Bronchial epithelial cell (primary cell): ENCODE measurements at regions not wholly inside any gene's neighbourhood (a gene's known extent, or its start where the extent isn't known, plus 50 kb on each side); places are given as distances from the start of the nearest gene placed in this dataset.

Experiments used
- DNase-seq: peaks from one replicate; pipeline ENCODE4 v3.0.0-alpha.2; 2010; ENCODE audit warnings: low read depth
- FAIRE-seq: peaks from 2 replicates; lab custom pipeline; 2011; peaks lifted over from hg19 to GRCh38; lab: Jason Lieb, UNC
- H3K27me3 ChIP-seq: 2 replicates; pipeline ENCODE4 v1.5.1; 2011; ENCODE audit warnings: low read length; ENCODE audit not compliant: control insufficient read depth, insufficient read depth
- H3K36me3 ChIP-seq: 2 replicates; pipeline ENCODE4 v1.5.1; 2011; ENCODE audit warnings: low read length; ENCODE audit not compliant: control insufficient read depth, insufficient read depth
- H3K4me3 ChIP-seq: 2 replicates; pipeline ENCODE4 v1.5.1; 2011; ENCODE audit warnings: mild to moderate bottlenecking, low read depth, low read length, control low read depth
- CTCF ChIP-seq: IDR thresholded peaks from 2 replicates; pipeline ENCODE4 v1.5.1; 2011; ENCODE audit warnings: mild to moderate bottlenecking, moderate library complexity, low read length, control low read depth, inconsistent platforms; ENCODE audit not compliant: insufficient read depth, severe bottlenecking

DNA sequence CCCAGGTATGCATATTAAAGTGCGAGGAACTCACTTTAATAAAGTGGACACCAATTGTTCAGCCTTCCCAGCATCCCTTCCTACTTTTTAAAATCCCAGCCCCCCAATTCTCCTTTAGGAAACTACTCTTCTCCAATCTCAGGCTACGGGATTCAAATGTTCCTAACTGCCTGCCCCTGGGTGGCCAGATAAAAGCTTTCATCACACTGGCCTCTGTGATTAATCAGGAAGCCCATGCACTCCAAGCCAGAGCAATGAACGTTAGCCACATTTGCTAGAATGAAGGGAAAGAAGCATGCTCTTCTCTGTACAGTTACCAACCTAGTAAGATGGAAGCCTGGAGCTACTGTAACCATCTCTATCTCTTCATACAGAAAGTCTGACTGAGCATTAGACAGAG, 250.3 kb upstream of the UBE2E2 start:
- Histone ChIP-seq H3K4me3 (no peak overlapping the region), H3K36me3 (no peaks in the 10 kb centered on the region), H3K27me3 (no peaks in the 10 kb centered on the region)
- FAIRE-seq (no peak), DNase-seq (no peak)
- no peak for TF ChIP-seq CTCF

- DNase-seq (no peak), FAIRE-seq (no peak)
- H3K4me3 ChIP-seq: no peak overlapping the region
- H3K36me3 ChIP-seq: no peaks in the 10 kb centered on the region
- no peaks in the 10 kb centered on the region for H3K27me3 ChIP-seq
- no peak for TF ChIP-seq CTCF
Measured at GRCh38 chr3:22959593-22959992, 243.5 kb upstream of the UBE2E2 start.

DNA sequence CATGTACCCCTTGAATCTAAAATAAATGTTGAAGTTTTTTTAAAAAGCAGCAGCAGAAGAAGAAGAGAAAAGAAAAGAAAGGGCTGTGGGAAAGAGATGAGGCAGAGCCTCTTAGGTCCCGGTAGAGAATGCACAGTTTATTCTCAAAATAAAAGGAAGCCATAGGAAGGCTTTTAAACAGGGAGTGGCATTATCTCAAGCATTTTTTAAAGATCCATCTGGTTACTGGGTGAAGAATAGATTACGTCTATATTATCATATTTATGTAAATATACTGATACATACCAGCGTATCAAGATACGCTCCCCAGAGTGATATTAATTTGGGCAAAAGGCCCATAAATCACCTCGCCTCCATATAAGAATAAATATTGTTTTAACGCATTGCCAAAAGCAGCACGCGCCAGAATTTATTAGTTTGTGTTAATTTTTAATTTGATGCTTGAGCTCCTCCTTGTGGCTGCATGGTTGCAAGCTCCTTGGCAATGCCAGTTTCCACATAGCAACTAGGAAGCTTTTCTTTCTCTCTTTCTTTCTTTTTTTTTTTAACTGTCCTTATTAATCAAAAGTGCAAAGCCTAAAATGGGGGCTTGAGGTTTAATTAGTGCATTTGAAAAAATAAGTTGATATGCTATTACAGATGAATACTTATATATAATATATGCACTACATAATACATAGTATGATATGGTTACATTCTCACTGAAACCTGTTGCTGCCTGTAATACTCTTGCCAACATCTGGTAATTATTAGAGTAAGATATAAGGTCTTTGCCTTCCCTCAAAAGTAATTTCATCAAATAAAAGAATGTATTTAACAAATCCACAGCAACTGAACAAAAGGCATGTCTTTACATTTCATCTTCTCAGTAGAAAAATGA, 242.8 kb upstream of the UBE2E2 start:
- peak; percentile 77 for TF ChIP-seq CTCF
- FAIRE-seq: no peak
- Histone ChIP-seq H3K27me3 (no peaks in the 10 kb centered on the region), H3K36me3 (no peaks in the 10 kb centered on the region), H3K4me3 (no peak overlapping the region)
- peak; percentile 38 for DNase-seq

DNA sequence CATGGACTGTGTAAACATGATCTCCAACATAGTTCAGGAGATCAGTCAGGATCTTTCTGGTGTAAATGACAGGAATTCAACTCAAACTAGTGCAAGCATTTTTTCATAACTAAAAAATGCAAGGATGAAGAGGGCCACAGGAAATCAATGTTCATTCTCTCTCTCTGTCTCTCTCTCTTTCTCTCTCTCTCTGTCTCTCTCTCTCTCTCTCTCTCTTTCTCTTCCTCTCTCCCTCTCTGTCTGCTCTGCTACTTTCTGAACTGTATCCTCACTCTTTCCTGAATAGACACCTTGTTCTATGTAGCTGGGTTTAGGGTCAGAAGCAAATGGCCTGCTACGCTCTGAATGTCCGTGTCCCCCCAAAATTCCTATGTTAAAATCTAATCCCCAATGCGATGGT, 240.9 kb upstream of the UBE2E2 start:
- FAIRE-seq (no peak), DNase-seq (no peak)
- no peaks in the 10 kb centered on the region for H3K27me3 ChIP-seq
- no peak for TF ChIP-seq CTCF
- no peak overlapping the region for H3K4me3 ChIP-seq
- H3K36me3 ChIP-seq: no peaks in the 10 kb centered on the region

DNA sequence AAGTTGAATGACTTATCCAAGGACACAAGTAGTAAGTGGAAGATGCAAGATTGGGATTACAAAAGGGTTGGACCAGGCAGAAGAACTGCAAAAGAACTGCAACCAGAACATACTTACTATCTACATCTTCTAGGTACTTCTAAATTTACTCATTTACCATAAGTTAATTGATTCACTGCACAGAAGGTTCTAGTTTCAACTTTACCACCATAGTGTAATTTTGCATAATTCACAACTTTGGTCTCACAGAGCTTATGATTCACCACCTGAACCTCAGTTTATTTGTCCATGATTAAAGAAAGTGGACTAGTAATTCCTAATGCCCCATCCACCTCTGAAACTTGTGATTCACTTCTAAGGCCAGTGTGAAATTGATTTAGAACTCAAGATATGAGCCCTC, 236.8 kb upstream of the UBE2E2 start:
- no peak for TF ChIP-seq CTCF
- FAIRE-seq: no peak
- Histone ChIP-seq H3K36me3 (no peaks in the 10 kb centered on the region), H3K4me3 (no peak overlapping the region), H3K27me3 (peaks cover 4% of the 10 kb centered on the region)
- no peak for DNase-seq

GRCh38 chr3:22969276-22969675, 233.9 kb upstream of the UBE2E2 start:
- Histone ChIP-seq H3K4me3 (no peak overlapping the region), H3K36me3 (no peaks in the 10 kb centered on the region), H3K27me3 (peaks cover 4% of the 10 kb centered on the region)
- no peak for TF ChIP-seq CTCF
- DNase-seq (peak; percentile 5), FAIRE-seq (no peak)
